GM21381 (cell line): ENCODE measurements at regions not wholly inside any gene's neighbourhood (a gene's known extent, or its start where the extent isn't known, plus 50 kb on each side); places are given as distances from the start of the nearest gene placed in this dataset.
"Not testable (repeated sequence)": the region's sequence is repeated elsewhere in the genome, so short reads cannot be mapped to it uniquely, and the experiment has no call there.

Experiments used
- ATAC-seq: cut with Tn5 transposase; IDR thresholded peaks from one replicate; pipeline ENCODE4 v1.9.1; 2021; ENCODE audit warnings: mild to moderate bottlenecking, moderate library complexity; ENCODE audit not compliant: unreplicated experiment

DNA sequence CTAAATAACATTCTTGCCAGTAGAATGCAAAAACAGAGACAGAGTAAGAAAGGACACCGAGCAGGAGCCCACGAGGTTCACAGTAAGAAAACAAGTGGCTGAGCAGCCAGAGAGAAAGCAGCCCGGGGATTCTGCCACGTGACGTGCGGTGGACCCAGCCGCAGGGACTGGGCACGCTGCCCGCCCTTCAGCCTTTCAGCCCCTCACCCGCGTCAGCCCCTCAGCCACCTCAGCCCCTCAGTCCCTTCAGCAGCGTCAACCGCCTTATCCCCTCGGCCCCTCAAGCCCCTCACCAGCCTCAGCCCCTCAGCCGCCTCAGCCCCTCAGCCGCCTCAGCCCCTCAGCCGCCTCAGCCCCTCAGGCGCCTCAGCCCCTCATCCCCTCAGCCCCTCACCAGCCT is 1532.2 kb downstream of the REEP3 start:
- not testable (repeated sequence) for ATAC-seq

DNA sequence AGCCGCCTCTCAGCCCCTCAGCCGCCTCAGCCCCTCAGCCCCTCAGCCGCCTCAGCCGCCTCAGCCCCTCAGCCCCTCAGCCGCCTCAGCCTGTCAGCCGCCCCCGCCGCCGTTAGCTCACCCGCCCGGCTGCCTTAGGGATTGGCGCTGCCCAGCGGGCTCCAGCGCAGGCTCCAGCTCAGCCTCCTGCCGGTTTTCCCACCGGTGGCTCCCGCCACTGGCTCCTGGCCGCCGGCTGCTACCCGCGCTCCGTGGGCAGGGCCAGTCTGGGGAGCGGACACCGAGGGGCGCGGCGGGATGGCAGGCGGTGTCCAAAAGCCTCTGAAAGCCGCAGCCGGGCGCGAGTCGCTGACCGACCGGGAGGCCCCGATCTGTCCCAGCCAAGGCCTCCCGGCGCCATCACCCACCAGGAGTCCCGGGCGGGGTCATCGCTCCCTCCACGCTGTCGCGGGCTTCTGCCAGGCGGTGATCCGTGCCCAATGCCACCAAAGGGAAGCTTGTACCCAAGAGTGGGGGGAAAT is 1532.7 kb downstream of the REEP3 start:
- not testable (repeated sequence) for ATAC-seq

DNA sequence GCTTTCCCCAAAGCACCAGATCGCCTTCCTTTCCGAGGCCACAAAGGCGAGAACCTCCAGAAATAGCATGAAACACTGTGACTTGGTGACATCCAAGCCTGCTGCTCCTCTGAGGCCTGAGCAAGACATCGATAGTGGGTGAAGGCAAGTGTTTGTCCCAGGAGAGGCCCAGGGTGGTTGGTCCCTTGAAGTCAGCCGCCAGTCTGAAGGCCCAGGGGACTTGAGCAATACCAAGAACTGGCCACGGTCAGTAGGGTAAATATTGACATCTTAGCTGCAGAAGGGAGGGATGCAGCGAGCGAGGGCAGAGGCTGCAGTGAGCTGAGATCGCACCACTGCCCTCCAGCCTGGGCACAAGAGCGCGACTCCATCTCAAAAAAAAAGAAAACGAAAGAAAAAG is 1533.5 kb downstream of the REEP3 start:
- not testable (repeated sequence) for ATAC-seq

DNA sequence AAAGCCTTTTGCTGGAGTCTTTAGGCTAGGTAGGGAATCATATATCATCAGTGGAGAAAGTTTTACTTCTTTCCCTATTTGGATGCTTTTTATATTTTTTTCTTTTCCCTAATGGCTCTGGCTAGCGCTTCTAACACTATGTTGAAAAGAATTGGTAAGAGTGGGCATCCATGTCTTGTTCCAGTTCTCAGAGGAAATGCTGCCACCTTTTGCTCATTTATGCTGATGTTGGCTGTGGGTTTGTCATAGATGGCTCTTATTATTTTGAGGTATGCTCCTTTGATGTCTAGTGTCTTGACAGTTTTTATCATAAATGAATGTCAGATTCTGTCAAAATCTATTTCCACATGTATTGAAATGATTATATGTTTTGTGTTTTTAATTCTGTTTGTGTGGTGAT is 1544.1 kb downstream of the REEP3 start:
- ATAC-seq = no peak

DNA sequence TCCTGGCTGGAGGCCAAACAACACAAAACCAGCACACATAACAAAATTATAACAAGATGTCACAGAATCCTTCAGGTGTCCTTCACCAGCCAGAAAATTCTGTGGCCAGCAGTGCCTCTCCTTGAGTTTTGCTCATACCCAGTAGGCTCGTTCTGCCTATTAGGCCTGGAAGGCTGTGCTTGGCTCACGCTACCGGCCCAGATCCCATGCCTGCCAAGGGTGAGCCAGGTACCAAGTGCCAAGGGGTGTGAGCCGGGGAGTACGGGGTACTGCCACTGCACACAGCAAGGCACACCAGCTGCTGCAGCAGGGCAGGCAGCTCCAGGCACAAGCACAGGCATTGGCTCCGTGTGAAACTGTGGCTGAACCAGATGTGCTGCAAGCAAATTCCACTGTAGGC is 1562.0 kb downstream of the REEP3 start:
- no peak for ATAC-seq

DNA sequence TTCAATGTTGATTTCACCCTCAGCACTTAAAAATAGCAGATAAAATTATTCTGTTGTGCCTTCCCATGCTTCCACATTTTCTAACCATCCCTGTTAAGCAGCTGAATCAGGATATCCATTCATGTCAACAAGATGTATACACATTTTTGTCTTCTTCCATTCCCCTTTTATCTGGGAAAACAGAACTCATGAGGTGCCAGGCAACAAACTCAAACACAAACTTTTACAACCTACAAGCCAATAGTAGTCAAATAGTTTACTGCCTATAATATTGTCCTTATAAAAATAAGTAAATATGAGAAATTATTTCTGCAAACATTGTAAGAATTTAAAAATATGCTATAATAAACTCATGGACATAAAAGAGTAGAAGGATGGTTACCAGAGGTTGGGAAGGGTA is 1569.8 kb downstream of the REEP3 start:
- no peak for ATAC-seq

DNA sequence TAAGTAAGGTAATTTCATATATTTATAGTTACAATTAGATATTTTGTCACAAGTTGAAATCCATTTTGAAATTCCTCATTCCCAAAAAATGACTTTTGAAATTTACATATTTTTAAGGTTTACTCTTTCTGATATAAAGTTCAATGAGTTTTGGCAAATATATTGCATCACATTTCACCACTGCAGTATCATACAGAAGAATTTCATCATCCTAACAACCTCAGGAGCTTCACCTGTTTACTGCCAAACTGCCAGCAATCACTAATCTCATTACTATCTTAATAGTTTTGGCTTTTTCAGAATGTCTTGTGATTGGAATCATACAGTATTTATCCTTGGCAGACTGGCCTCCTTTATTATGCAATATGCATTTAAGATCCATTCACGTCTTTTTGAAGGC is 1578.9 kb downstream of the REEP3 start:
- ATAC-seq = no peak

DNA sequence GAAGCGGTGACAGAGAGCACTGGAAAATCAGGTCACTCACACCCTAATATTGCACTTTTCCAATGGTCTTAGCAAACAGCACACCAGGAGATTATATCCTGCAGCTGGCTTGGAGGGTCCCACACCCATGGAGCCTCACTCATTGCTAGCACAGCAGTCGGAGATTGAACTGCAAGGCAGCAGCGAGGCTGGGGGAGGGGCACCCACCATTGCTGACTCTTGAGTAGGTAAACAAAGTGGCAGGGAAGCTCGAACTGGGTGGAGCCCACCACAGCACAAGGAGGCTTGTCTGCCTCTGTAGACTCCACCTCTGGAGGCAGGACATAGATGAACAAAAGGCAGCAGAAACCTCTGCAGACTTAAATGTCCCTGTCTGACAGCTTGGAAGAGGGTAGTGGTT is 1579.7 kb downstream of the REEP3 start:
- ATAC-seq = not testable (repeated sequence)

DNA sequence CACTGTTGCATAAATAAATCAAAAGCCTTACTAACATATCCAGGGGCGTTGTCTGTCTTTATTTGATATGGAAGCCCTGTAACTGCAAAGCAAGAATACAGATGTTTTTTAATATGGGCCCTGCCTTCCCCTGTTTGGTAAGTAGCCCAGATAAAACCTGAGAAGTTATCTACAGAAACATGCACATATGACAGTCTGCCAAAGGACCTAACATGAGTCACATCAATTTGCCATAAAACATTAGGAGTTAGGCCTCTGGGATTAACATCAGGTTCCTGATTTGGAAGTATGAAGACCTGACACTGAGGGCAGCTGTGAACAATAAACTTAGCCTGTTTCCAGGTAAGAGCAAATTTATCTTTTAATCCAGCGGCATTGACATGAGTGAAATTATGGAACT is 1588.8 kb downstream of the REEP3 start:
- no peak for ATAC-seq

DNA sequence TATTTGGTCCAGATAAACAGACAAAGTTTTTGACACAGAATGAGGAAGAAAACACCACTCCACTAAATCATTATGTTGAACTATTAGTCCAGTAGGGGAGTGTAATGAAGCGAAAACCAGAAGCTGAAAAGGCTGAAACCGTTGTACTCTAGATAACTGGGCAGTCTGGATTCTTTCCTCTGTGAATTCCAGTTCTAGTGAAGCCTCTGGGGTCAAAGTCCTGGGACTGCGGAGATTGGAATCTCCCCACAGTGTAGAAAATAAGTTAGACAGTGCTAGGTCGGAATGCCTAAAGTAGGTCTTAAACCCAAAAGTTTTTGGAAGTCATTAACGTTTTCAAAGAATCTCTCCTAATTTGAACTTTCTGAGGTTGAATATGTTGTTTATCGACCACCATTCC is 1589.9 kb downstream of the REEP3 start:
- ATAC-seq = not testable (repeated sequence)

DNA sequence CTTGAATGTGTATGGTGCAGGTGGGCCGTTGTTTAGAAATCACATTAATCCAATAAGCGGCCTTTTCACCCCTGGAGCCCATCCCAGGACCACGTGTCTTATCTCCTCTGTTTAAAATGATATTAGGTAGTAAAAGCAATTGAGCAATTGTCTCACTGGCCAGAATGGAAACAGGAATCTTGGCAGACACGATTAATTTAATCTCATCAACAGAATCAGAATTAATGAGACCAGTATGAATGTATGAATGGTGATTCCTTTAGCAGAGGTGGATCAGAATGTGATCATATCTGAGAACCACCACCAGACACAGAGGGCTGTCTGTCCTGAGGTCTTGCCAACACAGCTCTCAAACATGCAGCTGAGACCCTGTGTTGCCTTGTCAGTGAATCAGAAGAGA is 1591.4 kb downstream of the REEP3 start:
- ATAC-seq = no peak

DNA sequence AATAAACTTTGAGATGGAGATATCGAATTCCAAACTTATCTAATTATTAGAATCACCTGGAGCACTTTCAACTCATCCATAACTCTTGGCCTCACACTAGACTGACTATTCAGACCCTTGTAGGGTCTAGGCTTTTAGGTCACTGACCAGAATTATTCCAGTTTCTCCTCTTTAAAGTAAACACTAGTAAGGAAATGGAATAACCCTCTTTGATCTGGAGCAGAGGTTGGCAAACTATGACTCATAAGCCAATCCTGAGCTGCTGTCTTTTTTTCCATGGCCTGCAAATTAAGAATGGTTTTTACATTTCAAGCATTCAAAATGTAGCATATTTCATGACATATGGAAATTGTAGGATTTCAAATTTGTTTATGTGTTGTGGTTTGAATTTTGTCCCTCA is 1601.9 kb downstream of the REEP3 start:
- ATAC-seq = no peak

DNA sequence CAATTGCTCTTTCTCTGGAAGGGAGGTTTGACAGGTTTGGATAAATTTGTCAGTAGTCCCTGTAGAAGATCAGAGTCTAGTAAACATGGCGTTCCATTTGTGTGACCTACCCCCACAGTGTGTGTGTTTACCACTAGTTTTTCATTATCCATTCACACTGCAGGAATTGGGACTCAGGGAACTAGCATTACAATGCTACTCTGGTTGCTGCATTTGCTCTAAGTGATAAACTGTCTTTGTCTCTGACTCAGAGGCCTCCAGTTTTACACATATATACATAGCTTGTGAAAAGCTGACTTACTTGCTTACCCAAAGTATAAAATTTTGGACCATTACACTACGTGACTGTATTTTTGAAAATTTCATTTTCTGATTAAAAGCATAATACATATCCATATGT is 1604.0 kb downstream of the REEP3 start:
- no peak for ATAC-seq

DNA sequence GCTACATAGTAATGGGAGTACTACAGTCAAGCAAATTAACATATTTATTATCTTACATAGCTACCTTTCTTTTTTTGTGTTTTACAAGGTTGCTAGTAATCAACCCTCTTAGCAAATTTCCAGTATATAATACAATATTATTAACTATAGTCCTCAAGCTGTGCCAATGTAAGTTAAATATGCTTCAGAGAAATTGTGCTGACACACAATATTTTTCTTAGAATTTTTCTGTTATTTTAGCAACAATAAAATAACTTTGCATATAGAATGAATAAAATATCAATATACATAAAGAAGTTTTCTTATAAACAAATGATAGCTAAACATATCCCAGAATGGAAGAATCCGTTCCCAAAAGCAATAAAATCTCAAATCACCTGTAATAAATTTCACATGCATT is 1605.1 kb downstream of the REEP3 start:
- no peak for ATAC-seq

DNA sequence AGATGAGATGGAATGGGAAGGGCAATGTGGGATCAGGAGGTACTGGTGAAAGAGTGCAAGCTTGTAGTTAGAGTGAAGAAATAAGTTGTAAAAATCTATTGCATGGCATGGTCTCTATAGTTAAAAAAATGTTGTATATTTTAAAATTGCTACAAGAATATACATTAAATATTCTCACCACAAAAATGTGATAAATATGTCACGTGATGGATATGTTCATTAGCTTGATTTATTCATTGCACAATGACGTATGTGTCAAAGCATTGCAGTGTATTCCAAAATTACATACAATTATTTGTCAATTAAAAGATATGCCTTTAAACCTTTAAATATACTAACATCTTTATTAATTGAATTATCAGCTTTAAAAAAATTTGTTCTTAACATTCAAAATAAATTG is 1607.1 kb downstream of the REEP3 start:
- ATAC-seq = no peak

DNA sequence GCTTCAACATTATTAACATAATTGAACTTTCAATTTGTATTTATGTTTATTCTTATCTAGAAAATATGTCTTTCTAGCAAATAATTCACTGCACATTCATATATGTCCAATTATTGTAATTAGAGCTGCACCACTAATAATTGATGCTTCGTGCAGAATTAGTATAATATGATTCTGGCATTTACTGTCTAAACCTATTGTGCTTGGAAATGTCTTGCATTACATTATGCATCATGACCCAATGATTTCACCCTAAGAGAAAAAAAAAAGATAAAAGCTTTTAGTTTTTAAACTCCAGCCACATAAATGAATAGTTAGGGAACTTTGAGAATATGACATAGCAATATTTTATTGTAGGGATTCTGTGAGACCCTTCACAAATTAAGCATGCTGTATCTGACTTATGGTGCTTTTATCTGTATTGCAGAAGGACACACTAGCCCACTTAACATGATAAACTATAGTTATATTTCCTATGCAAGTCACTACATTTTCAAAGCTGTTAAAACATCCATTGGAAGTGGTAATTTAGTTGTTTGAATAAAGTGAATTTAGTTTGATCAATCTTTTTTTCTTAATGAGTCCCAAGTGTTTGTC is 1609.1 kb downstream of the REEP3 start:
- ATAC-seq = no peak

DNA sequence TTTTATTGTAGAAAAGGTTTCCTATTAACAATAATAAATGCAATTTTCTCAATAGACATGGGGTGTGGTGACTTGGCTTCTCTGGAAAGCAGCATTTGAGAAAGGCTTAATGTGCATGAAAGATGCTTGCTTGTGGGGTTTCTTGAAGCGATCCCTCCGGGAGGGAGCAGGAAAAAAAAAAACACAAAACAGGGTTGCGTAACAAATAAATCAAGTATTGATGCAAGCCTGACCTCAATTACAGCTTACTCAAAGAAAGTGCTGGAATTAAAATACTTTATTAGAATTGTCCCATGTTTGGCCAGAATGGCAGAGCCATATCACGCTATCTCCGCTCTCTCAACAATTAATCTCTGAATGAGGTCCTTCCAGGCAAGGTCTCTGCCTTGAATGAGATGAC is 1612.5 kb downstream of the REEP3 start:
- no peak for ATAC-seq

DNA sequence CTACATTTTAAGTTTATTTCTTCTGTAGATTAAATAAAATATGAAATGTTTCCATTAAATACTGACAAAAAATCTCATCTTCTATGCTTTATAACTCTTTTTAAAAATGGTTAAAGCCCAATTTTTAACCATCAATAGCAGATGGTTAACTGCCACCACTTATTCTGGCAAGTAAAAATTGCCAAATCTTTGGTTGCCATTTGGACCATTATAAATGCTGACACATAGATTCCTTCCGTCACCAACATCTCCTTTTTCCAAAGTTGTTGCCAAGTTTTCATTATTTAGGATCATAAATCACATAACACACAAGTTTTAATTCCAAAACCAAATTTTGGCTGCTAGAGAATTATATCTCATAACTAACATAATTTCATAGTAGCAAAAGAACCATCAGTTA is 1614.3 kb downstream of the REEP3 start:
- no peak for ATAC-seq

DNA sequence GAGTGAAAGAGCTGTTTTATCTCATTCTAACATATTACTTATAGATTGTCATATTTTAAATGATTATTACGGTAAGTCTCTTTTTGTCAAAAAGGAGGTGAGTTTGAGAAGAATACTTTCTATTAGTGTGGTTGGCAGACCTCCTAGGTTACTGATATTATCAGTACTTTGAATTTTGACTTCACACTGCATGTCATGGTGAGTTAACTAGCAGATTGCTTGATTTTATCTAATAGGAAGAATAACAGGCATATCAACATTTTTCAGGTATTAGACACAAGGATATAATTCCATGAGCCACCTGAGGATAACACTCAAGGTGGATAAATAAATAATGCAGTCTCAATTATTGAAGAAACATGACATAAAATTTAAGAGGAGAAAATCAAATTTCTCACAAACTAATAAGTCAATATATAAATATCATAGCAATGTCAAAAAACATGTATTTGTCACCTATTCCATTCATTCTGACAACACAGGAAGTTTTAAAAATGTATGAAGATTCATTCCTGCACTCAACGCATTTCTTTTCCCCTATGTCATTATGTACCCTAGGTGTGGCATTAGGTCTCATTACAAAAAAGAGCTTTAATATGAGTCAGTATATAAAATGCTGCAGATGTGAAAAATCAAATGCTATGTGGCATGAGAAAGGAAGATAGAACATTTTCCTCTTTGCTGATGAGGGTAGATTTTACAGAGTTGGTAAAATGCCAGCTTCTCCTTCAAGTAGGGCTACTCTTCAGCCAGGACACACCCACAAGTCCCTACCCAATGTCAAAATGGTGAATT is 1621.6 kb downstream of the REEP3 start:
- ATAC-seq = no peak

DNA sequence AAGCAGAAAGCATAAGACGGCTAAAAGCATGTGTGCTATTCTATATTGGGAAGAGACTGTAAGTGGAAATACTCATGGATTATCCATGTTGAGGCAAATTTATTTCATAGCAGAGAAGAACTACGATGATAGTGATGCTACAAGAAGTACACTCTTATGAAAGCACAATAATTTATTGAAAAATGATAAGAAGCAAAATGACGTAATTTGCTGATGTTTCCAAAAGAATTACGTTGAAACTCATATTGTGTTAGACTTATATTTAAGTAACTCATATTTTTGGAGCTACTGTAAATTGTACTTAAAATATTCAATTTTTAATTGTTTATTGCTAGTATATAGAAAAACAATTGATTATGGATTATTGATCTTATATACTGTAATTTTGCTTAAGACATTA is 1622.5 kb downstream of the REEP3 start:
- ATAC-seq = no peak

DNA sequence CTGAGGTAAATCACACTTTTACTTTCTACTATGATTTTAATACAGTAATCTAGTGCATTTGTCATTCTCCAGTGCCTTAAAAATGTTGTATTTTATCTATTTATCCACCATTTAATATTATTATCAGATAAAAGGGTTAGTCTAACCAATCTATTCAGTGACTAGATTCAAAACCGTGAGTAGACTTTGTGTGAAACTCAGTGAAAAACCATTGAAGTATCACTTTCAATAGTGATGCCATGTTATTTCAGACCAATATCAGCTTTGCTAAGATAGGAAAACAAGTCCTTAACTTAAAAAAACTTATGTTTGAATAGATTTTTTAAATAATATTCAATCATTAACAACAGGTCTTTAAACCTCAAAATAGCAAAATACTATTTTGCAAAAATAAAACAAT is 1628.7 kb downstream of the REEP3 start:
- no peak for ATAC-seq

DNA sequence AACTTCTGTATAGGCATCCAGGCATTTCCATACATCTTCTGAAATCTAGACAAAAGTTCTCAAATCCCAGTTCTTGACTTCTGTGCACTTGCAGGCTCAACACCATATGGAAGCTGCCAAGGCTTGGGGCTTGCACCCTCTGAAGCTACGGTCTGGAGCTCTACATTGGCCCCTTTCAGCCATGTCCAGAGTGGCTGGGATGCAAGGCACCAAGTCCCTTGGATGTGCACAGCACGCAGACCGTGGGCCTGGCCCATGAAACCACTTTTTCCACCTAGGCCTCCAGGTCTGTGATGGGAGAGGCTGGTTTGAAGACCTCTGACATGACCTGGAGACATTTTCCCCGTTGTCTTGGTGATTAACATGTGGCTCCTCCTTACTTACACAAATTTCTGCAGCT is 1645.1 kb downstream of the REEP3 start:
- ATAC-seq = no peak

DNA sequence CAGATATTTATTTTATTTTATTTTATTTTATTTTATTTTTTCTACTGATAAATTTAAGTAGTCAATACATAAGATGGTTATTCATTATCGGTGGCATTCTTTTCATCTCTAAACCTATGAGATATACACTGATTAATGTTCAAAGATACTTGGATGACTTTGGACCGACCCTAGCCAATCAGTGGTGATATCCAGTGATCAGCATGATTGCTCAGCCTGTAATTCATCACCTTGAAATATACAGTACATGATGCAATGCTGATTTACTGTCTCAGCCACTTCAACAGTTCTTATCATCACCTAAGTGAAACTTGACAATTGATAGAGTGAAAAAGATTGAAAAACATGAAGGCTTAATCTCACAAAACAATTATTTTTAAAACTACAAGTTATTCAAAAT is 1651.0 kb downstream of the REEP3 start:
- no peak for ATAC-seq
